H9 (cell line): ENCODE measurements at regions not wholly inside any gene's neighbourhood (a gene's known extent, or its start where the extent isn't known, plus 50 kb on each side); places are given as distances from the start of the nearest gene placed in this dataset.
A peak's percentile ranks its signal among the peaks of the same experiment; 100 is the strongest.

ENCODE experiments used
- DNase-seq: peaks from one replicate; pipeline ENCODE4 v3.0.0-alpha.2; 2017
- H2AFZ ChIP-seq: one replicate; pipeline ENCODE4 v1.6.1; 2013; ENCODE audit warnings: mild to moderate bottlenecking, low read length, control low read depth, moderate library complexity
- H2AK5ac ChIP-seq: 2 replicates; pipeline ENCODE4 v1.6.1; 2013; ENCODE audit warnings: low read length, control low read depth, mixed read lengths; ENCODE audit not compliant: insufficient read length
- H2BK120ac ChIP-seq: one replicate; pipeline ENCODE4 v1.6.1; 2013; ENCODE audit warnings: low read depth, mild to moderate bottlenecking, low read length, control low read depth, inconsistent platforms; ENCODE audit not compliant: poor library complexity, severe bottlenecking
- H2BK12ac ChIP-seq: 2 replicates; pipeline ENCODE4 v1.6.1; 2013; ENCODE audit warnings: low read length, control low read depth, mixed read lengths, low read depth; ENCODE audit not compliant: insufficient read length
- H2BK15ac ChIP-seq: 2 replicates; pipeline ENCODE4 v1.6.1; 2013; ENCODE audit warnings: low read depth, low read length, control low read depth
- H2BK20ac ChIP-seq: one replicate; pipeline ENCODE4 v1.6.1; 2013; ENCODE audit warnings: low read depth, mild to moderate bottlenecking, low read length, control low read depth, inconsistent platforms; ENCODE audit not compliant: poor library complexity, severe bottlenecking
- H2BK5ac ChIP-seq: 2 replicates; pipeline ENCODE4 v1.6.1; 2013; ENCODE audit warnings: low read length, control low read depth, mixed read lengths; ENCODE audit not compliant: insufficient read length
- H3K14ac ChIP-seq: 2 replicates; pipeline ENCODE4 v1.6.1; 2013; ENCODE audit warnings: low read length, control low read depth; ENCODE audit not compliant: insufficient read depth
- H3K18ac ChIP-seq: 2 replicates; pipeline ENCODE4 v1.6.1; 2013; ENCODE audit warnings: low read depth, mild to moderate bottlenecking, mixed read lengths, low read length, control low read depth; ENCODE audit not compliant: insufficient read length
- H3K23ac ChIP-seq: 2 replicates; pipeline ENCODE4 v1.6.1; 2013; ENCODE audit warnings: low read length, control low read depth, mixed read lengths, low read depth; ENCODE audit not compliant: insufficient read length
- H3K23me2 ChIP-seq: 2 replicates; pipeline ENCODE4 v1.6.1; 2013; ENCODE audit warnings: low read depth, mild to moderate bottlenecking, mixed read lengths, low read length, control low read depth; ENCODE audit not compliant: insufficient read length, poor library complexity, severe bottlenecking
- H3K27ac ChIP-seq: 2 replicates; pipeline ENCODE4 v1.5.1; 2013; ENCODE audit warnings: low read length, control low read depth, mixed read lengths, low read depth; ENCODE audit not compliant: insufficient read length
- H3K27me3 ChIP-seq: 2 replicates; pipeline ENCODE4 v1.6.1; 2013; ENCODE audit warnings: low read length, control low read depth, inconsistent platforms; ENCODE audit not compliant: insufficient read depth
- H3K4ac ChIP-seq: 2 replicates; pipeline ENCODE4 v1.6.1; 2013; ENCODE audit warnings: low read depth, mild to moderate bottlenecking, control low read depth, inconsistent platforms, low read length, moderate library complexity
- H3K4me1 ChIP-seq: 2 replicates; pipeline ENCODE4 v1.6.1; 2013; ENCODE audit warnings: low read length, control low read depth, inconsistent platforms; ENCODE audit not compliant: insufficient read depth
- H3K4me2 ChIP-seq: 2 replicates; pipeline ENCODE4 v1.6.1; 2013; ENCODE audit warnings: low read length, control low read depth, mixed read lengths; ENCODE audit not compliant: insufficient read length, insufficient read depth
- H3K56ac ChIP-seq: 2 replicates; pipeline ENCODE4 v1.6.1; 2013; ENCODE audit warnings: low read depth, mild to moderate bottlenecking, mixed read lengths, low read length, control low read depth; ENCODE audit not compliant: insufficient read length
- H3K79me1 ChIP-seq: 2 replicates; pipeline ENCODE4 v1.6.1; 2013; ENCODE audit warnings: low read depth, mild to moderate bottlenecking, moderate library complexity, low read length, control low read depth, inconsistent platforms; ENCODE audit not compliant: insufficient read depth, poor library complexity, severe bottlenecking
- H3K79me2 ChIP-seq: 2 replicates; pipeline ENCODE4 v1.6.1; 2013; ENCODE audit warnings: low read length, control low read depth, inconsistent platforms; ENCODE audit not compliant: insufficient read depth
- H3K9ac ChIP-seq: 2 replicates; pipeline ENCODE4 v1.6.1; 2013; ENCODE audit warnings: low read length, control low read depth, mixed read lengths; ENCODE audit not compliant: insufficient read length; ENCODE audit errors: extremely low read depth
- H3K9me3 ChIP-seq: one replicate; pipeline ENCODE4 v1.6.1; 2013; ENCODE audit warnings: low read depth, low read length, inconsistent platforms; ENCODE audit not compliant: control insufficient read depth
- H3T11ph ChIP-seq: one replicate; pipeline ENCODE4 v1.6.1; 2013; ENCODE audit warnings: mild to moderate bottlenecking, low read length, control low read depth, inconsistent platforms
- H4K20me1 ChIP-seq: one replicate; pipeline ENCODE4 v1.6.1; 2013; ENCODE audit not compliant: control insufficient read depth, insufficient read length, insufficient read depth
- H4K5ac ChIP-seq: 2 replicates; pipeline ENCODE4 v1.6.1; 2013; ENCODE audit warnings: low read depth, mild to moderate bottlenecking, mixed read lengths, low read length, control low read depth; ENCODE audit not compliant: insufficient read length
- H4K8ac ChIP-seq: replicated peaks from 2 replicates; pipeline ENCODE4 v1.6.1; 2013; ENCODE audit warnings: low read length, control low read depth, mixed read lengths, low read depth; ENCODE audit not compliant: insufficient read length
- H4K91ac ChIP-seq: 2 replicates; pipeline ENCODE4 v1.6.1; 2013; ENCODE audit warnings: low read depth, mild to moderate bottlenecking, moderate library complexity, mixed read lengths, low read length, control low read depth; ENCODE audit not compliant: insufficient read length
- H3K27ac Mint-ChIP-seq, 3 experiments: 2 replicates in 2 of 3; 3 replicates in 1 of 3; pipeline ENCODE4 v1.8.0; 2020 to 2021; ENCODE audit warnings: mixed read lengths in 3 of 3, mild to moderate bottlenecking in 1 of 3, moderate library complexity in 1 of 3
- H3K27me3 Mint-ChIP-seq: 2 replicates; pipeline ENCODE4 v1.8.0; 2021; ENCODE audit warnings: low read depth, mild to moderate bottlenecking, moderate library complexity, mixed read lengths
- H3K36me3 Mint-ChIP-seq, 3 experiments: 2 replicates in 2 of 3; 3 replicates in 1 of 3; pipeline ENCODE4 v1.8.0; 2020 to 2021; ENCODE audit warnings: low read depth in 3 of 3, mixed read lengths in 3 of 3; ENCODE audit not compliant: insufficient read depth in 1 of 3
- H3K4me1 Mint-ChIP-seq, 2 experiments: 2 replicates each; pipeline ENCODE4 v1.8.0; 2020; ENCODE audit warnings: mixed read lengths in 2 of 2
- H3K4me3 Mint-ChIP-seq, 2 experiments: 2 replicates in 1 of 2; 3 replicates in 1 of 2; pipeline ENCODE4 v1.8.0; 2020 to 2021; ENCODE audit warnings: mild to moderate bottlenecking in 2 of 2, mixed read lengths in 2 of 2, moderate library complexity in 1 of 2
- H3K9me3 Mint-ChIP-seq, 2 experiments: 2 replicates in 1 of 2; 3 replicates in 1 of 2; pipeline ENCODE4 v1.8.0; 2020; ENCODE audit warnings: mild to moderate bottlenecking in 2 of 2, mixed read lengths in 2 of 2, moderate library complexity in 1 of 2
- CTCF ChIP-seq: fragments of 200-600 bp; sonication (generic); conservative IDR thresholded peaks from 3 replicates; pipeline ENCODE4 v1.8.0; 2021; ENCODE audit warnings: antibody characterized with exemption, mild to moderate bottlenecking
- WGBS: extraction: QIAGEN DNeasy Blood & Tissue Kit; methylation state at CpG from one replicate; pipeline ENCODE4 v1.1.7; 2013; ENCODE audit warnings: missing lambda C conversion rate, low lambda C conversion rate, mixed read lengths; ENCODE audit not compliant: insufficient read length; ENCODE audit errors: extremely low coverage; 5-methylcytosine and 5-hydroxymethylcytosine counted together

GRCh38 chr1:228848406-228848805 is 113.1 kb downstream of the RHOU start:
- H3T11ph ChIP-seq = no peak overlapping the region
- no peak overlapping the region for H3K23ac ChIP-seq
- H3K9ac ChIP-seq = no peak overlapping the region
- H2AK5ac ChIP-seq = no peak overlapping the region
- no peak overlapping the region for H3K4me3 Mint-ChIP-seq
- no peak for TF ChIP-seq CTCF
- H2BK20ac ChIP-seq = no peak overlapping the region
- no CpG with 5 or more reads among the region's 2 CpGs for WGBS
- H2BK15ac ChIP-seq = no peak overlapping the region
- no peak overlapping the region for H3K27ac ChIP-seq
- H3K27ac Mint-ChIP-seq = peak overlapping the region in 2 of 3 experiments; percentile 36 to 78; a peak in 2 of 7 replicates
- no peak overlapping the region for H3K56ac ChIP-seq
- no peak for DNase-seq
- H2BK12ac ChIP-seq = no peak overlapping the region
- no peak overlapping the region for H2AFZ ChIP-seq
- H4K91ac ChIP-seq = no peak overlapping the region
- H3K4me1 Mint-ChIP-seq = peaks cover 44 to 48% of the 10 kb centered on the region in 2 experiments
- H4K8ac ChIP-seq = no peak overlapping the region
- H4K20me1 ChIP-seq = no peaks in the 10 kb centered on the region
- H3K27me3 Mint-ChIP-seq = no peaks in the 10 kb centered on the region
- no peak overlapping the region for H3K18ac ChIP-seq
- no peak overlapping the region for H3K4me2 ChIP-seq
- H3K36me3 Mint-ChIP-seq = peaks cover 4 to 6% (median 5%) of the 10 kb centered on the region in 3 experiments
- no peak overlapping the region for H3K4ac ChIP-seq
- H4K5ac ChIP-seq = no peak overlapping the region
- no peaks in the 10 kb centered on the region for H3K79me1 ChIP-seq
- no peak overlapping the region for H3K14ac ChIP-seq
- peaks cover 7% of the 10 kb centered on the region; the same call in 1 of the 2 replicates for H3K4me1 ChIP-seq
- no peaks in the 10 kb centered on the region for H3K27me3 ChIP-seq
- peaks cover 10 to 13% of the 10 kb centered on the region in 2 experiments for H3K9me3 Mint-ChIP-seq
- H3K23me2 ChIP-seq = no peaks in the 10 kb centered on the region
- H3K79me2 ChIP-seq = no peaks in the 10 kb centered on the region
- no peaks in the 10 kb centered on the region for H3K9me3 ChIP-seq
- H2BK5ac ChIP-seq = no peak overlapping the region
- H2BK120ac ChIP-seq = no peak overlapping the region
